OCI-LY1 (cell line): ENCODE measurements at regions not wholly inside any gene's neighbourhood (a gene's known extent, or its start where the extent isn't known, plus 50 kb on each side); places are given as distances from the start of the nearest gene placed in this dataset.

Source experiments
- H2AFZ ChIP-seq: fragments of 200-600 bp; sonication (generic), shearing (Covaris generic); 2 replicates; pipeline ENCODE4 v1.6.0; 2014; ENCODE audit warnings: antibody characterized with exemption, mild to moderate bottlenecking, low read length
- H3F3A ChIP-seq: fragments of 200-600 bp; sonication (generic), shearing (Covaris generic); 2 replicates; pipeline ENCODE4 v1.6.0; 2014; ENCODE audit warnings: mild to moderate bottlenecking, antibody characterized with exemption, low read length, moderate library complexity; ENCODE audit not compliant: insufficient read depth
- H3K27ac ChIP-seq: fragments of 200-600 bp; sonication (generic); 2 replicates; pipeline ENCODE4 v1.5.1; 2014; ENCODE audit warnings: low read length, mixed run types, mild to moderate bottlenecking, low read depth; ENCODE audit not compliant: poor library complexity, severe bottlenecking
- H3K27me3 ChIP-seq: fragments of 200-600 bp; sonication (generic); 2 replicates; pipeline ENCODE4 v1.6.0; 2014; ENCODE audit warnings: antibody characterized with exemption, mild to moderate bottlenecking, low read length, moderate library complexity; ENCODE audit not compliant: insufficient read depth
- H3K36me3 ChIP-seq: fragments of 200-600 bp; sonication (generic); 2 replicates; pipeline ENCODE4 v1.6.1; 2014; ENCODE audit warnings: mild to moderate bottlenecking, antibody characterized with exemption, low read length, moderate library complexity, mixed read lengths; ENCODE audit not compliant: insufficient read depth
- H3K4me1 ChIP-seq: fragments of 200-600 bp; sonication (generic); 2 replicates; pipeline ENCODE4 v1.5.1; 2014; ENCODE audit warnings: mild to moderate bottlenecking, low read length, moderate library complexity; ENCODE audit not compliant: insufficient read depth, severe bottlenecking
- H3K4me2 ChIP-seq: fragments of 200-600 bp; sonication (generic), shearing (Covaris generic); 2 replicates; pipeline ENCODE4 v1.6.1; 2014; ENCODE audit warnings: low read length
- H3K4me3 ChIP-seq: fragments of 200-600 bp; sonication (generic); 2 replicates; pipeline ENCODE4 v1.5.1; 2014; ENCODE audit warnings: low read length, low read depth, mild to moderate bottlenecking, mixed read lengths; ENCODE audit not compliant: poor library complexity, severe bottlenecking
- H3K79me2 ChIP-seq: fragments of 200-600 bp; shearing (Covaris generic); 2 replicates; pipeline ENCODE4 v1.6.1; 2016; ENCODE audit warnings: mixed run types, low read length, mixed read lengths; ENCODE audit not compliant: insufficient read depth
- H3K9ac ChIP-seq: fragments of 200-600 bp; sonication (generic), shearing (Covaris generic); 2 replicates; pipeline ENCODE4 v1.6.1; 2014; ENCODE audit warnings: mild to moderate bottlenecking, low read length, mixed read lengths
- H3K9me2 ChIP-seq: fragments of 200-600 bp; sonication (generic), shearing (Covaris generic); 2 replicates; pipeline ENCODE4 v1.6.1; 2014; ENCODE audit warnings: low read depth, mild to moderate bottlenecking, low read length, mixed read lengths
- H3K9me3 ChIP-seq: fragments of 200-600 bp; shearing (Covaris generic); 2 replicates; pipeline ENCODE4 v1.6.1; 2014; ENCODE audit warnings: low read length, mixed read lengths
- H4K20me1 ChIP-seq: fragments of 200-600 bp; sonication (generic), shearing (Covaris generic); 2 replicates; pipeline ENCODE4 v1.6.0; 2016; ENCODE audit warnings: mild to moderate bottlenecking, low read length; ENCODE audit not compliant: insufficient read depth
- EZH2 ChIP-seq: fragments of 200-600 bp; sonication (generic), shearing (Covaris generic); IDR thresholded peaks from 2 replicates; pipeline ENCODE4 v1.8.0; 2017; ENCODE audit warnings: borderline replicate concordance, mixed run types, mild to moderate bottlenecking, antibody characterized with exemption, low read length, moderate library complexity, mixed read lengths
- TF ChIP-seq, protein P1 (sequence below): fragments of 200-600 bp; sonication (generic), shearing (Covaris generic); IDR thresholded peaks from 2 replicates; pipeline ENCODE4 v1.5.1; 2017; ENCODE audit warnings: mild to moderate bottlenecking, antibody characterized with exemption, low read length, moderate library complexity, mixed read lengths

DNA sequence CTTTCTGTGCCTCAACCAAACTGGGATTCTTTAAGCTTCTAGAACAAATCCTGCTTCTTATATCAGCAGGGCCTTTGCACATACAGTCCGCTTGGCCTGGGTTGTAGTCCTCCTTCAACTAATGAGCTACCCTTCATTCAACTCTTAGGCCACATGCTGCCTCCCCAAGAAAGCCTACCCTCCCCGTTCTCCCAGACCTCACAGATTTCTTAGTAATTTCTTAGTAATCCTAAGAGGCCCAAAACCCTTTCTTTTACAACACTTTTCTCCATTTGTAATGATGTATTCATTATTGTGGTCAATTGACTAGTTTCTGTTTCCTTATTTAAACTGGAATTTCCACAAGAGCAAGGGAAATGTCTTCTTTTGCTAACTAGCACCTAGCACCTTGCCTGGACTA is 233.1 kb downstream of the PPP1R2C start:
- Histone ChIP-seq H3K27me3 (no peaks in the 10 kb centered on the region), H3K36me3 (no peaks in the 10 kb centered on the region), H3K4me3 (no peak overlapping the region), H4K20me1 (no peaks in the 10 kb centered on the region), H3K4me2 (no peak overlapping the region), H3F3A (no peaks in the 10 kb centered on the region), H3K9me3 (no peaks in the 10 kb centered on the region), H3K9ac (no peak overlapping the region), H3K9me2 (no peaks in the 10 kb centered on the region), H2AFZ (no peak overlapping the region), H3K27ac (no peak overlapping the region), H3K79me2 (no peaks in the 10 kb centered on the region), H3K4me1 (no peaks in the 10 kb centered on the region)
- TF ChIP-seq, protein P1, sequence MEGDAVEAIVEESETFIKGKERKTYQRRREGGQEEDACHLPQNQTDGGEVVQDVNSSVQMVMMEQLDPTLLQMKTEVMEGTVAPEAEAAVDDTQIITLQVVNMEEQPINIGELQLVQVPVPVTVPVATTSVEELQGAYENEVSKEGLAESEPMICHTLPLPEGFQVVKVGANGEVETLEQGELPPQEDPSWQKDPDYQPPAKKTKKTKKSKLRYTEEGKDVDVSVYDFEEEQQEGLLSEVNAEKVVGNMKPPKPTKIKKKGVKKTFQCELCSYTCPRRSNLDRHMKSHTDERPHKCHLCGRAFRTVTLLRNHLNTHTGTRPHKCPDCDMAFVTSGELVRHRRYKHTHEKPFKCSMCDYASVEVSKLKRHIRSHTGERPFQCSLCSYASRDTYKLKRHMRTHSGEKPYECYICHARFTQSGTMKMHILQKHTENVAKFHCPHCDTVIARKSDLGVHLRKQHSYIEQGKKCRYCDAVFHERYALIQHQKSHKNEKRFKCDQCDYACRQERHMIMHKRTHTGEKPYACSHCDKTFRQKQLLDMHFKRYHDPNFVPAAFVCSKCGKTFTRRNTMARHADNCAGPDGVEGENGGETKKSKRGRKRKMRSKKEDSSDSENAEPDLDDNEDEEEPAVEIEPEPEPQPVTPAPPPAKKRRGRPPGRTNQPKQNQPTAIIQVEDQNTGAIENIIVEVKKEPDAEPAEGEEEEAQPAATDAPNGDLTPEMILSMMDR, result no peak
- no peak for TF ChIP-seq EZH2

DNA sequence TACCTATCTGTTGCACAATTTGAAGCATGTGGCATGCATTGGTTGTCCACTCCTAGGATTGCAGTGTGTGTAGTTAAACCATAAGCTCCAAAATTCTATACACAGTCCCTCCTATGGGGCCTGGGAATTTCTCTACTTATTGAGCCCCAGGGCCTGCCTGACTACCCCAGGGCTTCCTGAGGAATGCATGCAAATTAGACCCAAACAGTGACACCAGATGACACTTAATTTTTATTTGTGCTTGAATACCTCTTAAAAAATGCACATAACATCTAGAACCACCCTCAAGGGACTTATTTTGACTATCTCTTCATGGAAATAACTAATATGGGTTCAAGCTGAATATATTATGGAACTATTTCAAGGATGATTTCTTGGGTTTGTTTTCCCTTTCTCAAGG is 236.4 kb downstream of the PPP1R2C start:
- Histone ChIP-seq H3K4me1 (peaks cover 3% of the 10 kb centered on the region), H3F3A (no peaks in the 10 kb centered on the region), H3K27ac (no peak overlapping the region), H3K79me2 (no peaks in the 10 kb centered on the region), H3K9me2 (no peaks in the 10 kb centered on the region), H3K9ac (no peak overlapping the region), H2AFZ (no peak overlapping the region), H3K4me2 (no peak overlapping the region), H3K27me3 (no peaks in the 10 kb centered on the region), H3K4me3 (no peak overlapping the region), H3K9me3 (no peaks in the 10 kb centered on the region), H3K36me3 (no peaks in the 10 kb centered on the region), H4K20me1 (no peaks in the 10 kb centered on the region)
- TF ChIP-seq, protein P1, result no peak
- TF ChIP-seq EZH2, result no peak

DNA sequence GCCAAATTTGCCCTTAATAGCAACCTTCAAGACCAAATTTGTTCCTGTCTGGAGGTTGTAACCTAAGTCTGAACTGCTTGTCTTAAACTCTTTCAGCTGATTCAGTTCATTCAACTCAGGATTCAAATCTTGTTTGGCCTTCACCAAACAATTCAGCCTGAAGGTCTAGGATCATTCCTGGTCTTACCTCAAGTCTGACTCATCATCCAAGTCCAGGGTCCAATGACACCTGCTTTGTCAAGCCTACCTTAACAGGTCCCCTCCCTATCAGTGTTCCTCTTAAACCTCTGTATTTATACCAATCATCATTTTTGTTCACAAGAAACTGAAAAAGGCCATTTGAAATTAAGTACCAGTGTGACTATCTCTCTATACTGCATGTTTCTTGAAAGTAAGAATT is 237.8 kb downstream of the PPP1R2C start:
- Histone ChIP-seq H3K79me2 (no peaks in the 10 kb centered on the region), H4K20me1 (no peaks in the 10 kb centered on the region), H3K4me3 (no peak overlapping the region), H3K36me3 (no peaks in the 10 kb centered on the region), H2AFZ (no peak overlapping the region), H3K27me3 (no peaks in the 10 kb centered on the region), H3K9me3 (no peaks in the 10 kb centered on the region), H3K9me2 (no peaks in the 10 kb centered on the region), H3K27ac (no peak overlapping the region), H3K9ac (no peak overlapping the region), H3K4me2 (no peak overlapping the region), H3F3A (no peaks in the 10 kb centered on the region), H3K4me1 (peaks cover 3% of the 10 kb centered on the region)
- TF ChIP-seq, protein P1, result no peak
- no peak for TF ChIP-seq EZH2
